GM21515 (cell line): ENCODE measurements at regions not wholly inside any gene's neighbourhood (a gene's known extent, or its start where the extent isn't known, plus 50 kb on each side); places are given as distances from the start of the nearest gene placed in this dataset.
"Not testable (repeated sequence)": the region's sequence is repeated elsewhere in the genome, so short reads cannot be mapped to it uniquely, and the experiment has no call there.

Experiments
- ATAC-seq: cut with Tn5 transposase; IDR thresholded peaks from one replicate; pipeline ENCODE4 v1.9.1; 2021; ENCODE audit not compliant: unreplicated experiment

DNA sequence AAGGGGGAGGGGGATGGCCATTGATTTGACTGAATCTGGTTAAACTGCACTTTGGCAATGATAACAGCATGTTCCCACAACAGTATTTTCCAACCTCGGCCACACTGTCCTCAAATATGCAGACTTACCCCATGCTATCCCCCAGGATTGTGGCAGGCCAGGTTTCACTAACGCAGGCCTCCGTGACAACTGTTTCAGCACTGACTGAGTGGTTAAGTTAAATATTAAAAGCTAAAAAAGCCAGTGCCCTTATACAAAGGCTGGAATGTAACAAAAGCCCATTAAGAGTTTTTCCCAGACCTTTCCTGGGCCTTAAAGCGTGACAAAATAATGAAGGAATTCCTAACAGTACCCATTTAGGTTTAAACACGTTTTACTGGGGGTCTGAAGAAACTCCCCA, 202.9 kb downstream of the USP25 start:
- ATAC-seq, result no peak

DNA sequence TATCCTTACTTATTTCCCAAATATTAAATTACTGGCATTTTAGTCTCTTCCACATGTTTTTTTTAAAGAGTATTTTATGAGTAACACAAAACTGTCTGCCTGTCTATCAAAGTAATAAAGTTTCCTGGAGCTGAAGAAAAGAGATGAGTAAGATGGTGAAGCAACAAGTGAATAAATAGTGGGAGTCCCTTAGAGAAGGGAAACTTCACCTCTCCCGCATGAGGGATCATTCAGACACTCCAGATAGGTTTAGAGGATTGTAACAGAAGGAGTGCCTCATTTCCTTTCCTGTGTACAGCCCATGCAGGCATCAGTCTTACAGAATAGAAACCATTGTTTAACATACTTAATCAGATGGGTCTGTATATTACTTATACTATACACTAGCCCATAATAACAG, 205.7 kb downstream of the USP25 start:
- ATAC-seq, result no peak

DNA sequence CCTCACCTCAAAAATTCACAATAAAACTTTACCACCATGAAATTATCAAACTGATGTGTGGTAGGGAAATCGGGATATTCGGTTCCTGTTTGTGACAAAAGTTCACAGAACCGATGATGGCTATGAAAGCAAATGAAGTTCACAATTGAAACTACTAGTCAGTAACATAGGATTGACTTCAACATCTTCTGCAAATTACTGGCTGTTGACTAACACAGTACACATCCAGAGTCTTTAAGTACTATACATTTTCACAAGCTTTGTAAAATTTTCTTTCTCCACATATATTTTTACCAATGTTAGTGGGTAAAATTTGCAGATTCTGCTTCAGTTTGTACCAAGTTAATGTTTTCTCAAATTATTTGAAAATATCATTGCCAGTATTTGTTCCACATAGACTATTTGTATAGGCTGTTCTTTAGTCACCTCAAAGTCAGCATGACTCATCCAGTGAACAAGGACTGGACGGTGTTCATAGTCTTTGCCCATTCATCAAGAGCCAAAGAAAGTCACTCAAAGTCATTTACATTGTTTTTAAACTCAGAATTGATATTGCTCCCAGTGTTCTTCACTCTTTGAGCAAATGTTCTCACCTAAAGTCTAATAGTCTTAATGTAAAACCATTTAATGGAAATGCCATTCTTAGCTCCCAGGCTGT, 213.4 kb downstream of the USP25 start:
- ATAC-seq, result no peak

DNA sequence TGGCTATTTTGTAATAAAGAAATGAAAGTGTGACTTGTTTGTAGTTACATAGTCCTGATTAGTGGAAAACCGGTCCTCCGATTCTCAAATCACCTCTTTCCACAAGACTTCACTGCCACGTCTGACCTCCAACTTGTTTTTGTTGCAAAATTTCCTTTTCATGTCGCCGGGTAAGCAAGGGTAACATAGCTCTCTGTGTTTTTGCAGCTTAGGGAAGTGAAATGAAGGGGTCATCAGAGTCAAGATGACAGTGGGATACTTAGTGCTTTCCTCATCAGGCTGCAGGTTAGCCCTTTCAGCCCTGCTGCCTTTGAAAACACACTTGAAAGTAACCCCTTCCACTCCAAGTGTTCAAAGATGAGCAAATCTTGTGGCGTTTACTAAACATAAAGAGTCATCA, 217.9 kb downstream of the USP25 start:
- no peak for ATAC-seq

DNA sequence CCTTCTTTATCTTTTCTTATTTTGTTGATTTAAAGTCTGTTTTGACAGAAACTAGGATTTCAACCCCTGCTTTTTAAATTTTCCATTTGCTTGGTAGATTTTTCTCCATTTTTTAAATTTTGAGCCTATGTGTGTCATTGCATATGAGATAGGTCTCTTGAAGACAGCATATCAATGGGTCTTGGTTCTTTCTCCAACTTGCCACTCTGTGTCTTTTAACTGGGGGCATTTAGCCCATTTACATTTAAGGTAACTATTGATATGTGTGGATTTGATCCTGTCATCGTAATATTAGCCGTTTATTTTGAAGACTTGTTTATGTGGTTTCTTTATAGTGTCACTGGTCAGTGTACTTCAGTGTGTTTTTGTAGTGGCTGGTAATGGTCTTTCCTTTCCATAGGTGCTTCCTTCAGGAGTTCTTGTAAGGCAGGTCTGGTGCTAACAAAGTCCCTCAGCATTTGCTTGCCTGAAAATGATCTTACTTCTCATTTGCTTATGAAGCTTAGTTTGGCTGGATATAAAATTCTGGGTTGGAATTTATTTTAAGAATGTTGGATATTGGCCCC, 223.9 kb downstream of the USP25 start:
- ATAC-seq, result no peak

DNA sequence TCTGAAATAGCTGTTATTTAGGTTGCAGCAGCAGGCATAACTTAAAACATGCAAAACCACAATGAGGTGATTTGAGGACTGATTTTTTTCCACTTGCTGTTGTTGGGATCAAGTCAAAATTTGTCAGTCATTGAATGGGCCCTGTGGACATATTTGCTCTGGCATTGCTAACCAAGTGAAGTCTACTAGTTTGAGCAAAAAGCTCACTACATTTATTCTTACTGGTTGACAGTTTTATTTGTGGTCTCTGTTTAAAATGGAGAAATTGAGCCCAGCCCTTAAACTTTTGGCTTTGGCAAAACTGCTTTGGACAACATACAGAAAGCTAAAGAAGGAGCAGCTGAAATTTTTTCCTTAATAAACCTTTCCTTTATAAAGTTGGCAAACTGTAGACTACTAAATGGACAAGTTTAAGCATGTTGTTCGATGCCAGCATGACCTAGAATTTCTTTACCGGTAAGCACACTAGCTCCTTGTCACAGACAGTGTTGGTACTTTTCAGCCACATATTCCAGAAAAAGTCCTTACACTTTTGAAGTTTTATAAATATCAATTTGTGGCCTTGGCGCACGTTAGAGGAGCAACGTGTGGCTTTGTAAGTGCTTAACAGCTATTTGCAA, 234.6 kb downstream of the USP25 start:
- no peak for ATAC-seq

DNA sequence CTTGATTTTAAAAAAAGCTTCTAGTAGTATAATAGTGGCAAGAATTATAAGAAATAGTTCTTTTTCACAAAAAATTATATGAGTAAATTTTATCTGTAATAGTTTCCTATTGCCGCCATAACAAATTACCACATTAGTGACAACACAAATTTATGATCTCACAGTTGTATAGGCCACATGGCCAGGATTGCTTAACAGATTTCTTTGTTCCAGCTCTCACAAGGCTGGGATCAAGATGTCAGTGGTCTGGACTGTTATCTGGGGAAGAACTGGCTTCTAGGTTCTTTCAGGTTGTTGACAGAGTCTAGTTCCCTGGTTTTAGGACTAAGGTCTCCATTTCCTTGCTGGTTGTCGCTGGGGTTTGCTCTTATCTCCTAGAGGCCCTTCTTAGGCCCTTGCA, 236.4 kb downstream of the USP25 start:
- ATAC-seq, result no peak

DNA sequence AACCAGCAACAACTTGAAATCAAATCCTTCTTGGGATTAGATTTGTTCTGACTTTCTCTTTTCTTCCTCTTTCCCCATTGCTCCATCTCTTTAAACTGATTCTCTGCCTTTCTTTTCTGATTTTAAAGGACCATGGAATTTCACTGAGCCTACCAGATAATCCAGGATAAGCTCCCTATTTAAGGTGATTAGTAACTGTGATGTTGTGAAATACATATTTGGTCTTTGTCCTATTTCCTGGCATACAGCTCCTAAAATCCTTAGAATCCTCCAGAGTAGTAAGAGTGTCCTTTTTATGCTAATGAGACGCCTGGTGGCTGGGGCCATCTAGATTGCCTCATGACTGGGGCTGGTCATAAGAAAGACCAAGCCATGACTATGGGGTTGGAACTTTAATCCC, 236.9 kb downstream of the USP25 start:
- no peak for ATAC-seq

DNA sequence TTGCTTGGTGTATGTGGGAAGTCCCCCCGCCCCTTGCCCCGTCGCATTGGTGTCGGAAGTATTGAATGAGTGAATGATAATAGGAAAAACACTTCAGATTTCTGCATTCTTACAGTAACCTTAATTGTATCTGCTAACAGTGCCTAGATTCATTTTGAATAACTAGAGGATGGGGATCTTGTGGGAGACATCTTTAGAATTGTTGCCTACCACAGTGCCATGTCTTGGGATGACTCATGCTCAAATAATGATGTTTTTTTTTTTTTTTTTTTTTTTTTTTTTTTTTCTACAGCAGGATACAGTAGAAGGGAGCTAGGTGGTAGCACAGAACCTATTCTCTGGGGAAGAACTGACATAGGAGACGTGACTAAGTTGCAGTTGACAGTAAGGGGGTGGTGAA, 237.9 kb downstream of the USP25 start:
- no peak for ATAC-seq

DNA sequence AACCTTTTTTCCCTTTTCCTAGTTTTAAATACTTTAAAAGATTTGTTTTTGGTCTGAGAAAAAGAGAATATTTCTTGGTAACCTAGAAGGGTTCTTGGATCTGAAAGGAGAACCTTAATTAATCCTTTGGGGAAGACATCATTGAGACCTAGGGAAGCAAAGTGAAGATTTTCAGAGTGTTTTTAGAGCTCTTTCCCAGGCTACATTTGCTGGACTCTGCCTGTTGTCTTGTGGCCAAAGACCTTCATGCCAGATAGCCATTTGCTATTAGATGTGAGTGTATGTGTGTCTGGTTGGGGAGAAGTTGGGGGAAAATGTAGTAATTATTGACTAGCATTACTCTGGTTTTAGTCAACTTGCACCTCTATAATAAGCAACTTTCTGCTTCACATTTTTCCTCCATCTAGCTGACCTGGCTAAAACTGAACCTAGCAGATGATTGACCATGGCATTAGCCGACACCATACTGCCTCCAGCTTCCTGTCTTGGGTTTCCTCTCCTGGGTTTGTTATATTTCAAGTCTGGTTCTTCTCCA, 239.1 kb downstream of the USP25 start:
- ATAC-seq, result no peak

DNA sequence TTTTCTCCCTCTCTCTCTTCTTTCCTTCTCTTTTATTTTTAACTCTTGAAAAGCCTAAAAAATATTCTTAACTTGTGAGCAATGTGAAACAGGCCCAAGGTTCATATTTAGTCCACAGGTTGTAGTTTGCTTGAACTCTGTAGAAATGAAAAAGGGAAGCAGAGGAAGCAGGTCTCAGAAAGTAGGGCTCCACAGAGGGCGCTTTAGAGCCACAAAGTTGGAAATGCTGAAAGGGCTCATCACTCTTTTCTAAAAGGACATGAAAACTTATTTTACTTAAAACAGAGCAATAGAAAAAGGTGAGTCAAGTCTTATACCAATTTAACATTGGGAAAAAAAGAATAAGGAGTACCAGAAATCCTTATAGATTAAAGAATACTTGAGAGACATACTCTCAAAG, 247.0 kb downstream of the USP25 start:
- ATAC-seq, result no peak

DNA sequence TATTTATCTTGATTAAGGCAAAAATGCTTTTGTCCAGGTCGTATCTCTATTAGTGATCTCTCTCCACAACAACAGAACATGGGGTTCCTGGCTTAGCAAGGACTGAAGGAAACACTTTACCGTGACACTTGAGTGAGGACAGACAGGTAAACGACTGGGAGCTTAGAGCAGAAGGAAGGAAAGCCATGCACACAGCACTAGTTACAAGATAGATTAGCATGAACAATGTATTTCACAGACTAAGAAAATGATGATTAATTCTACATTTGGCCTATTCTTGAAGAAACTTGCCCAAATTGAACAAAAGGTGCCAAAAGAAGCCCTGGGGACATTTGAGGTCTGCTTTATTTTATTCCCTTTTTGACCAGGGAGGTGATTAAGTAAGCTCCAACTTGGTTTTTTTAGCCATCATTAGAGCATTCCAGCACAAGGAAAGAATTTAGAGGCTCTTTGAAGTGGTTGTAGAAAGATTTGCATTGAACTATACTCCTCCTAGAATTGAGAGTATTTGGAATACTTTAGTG, 248.5 kb downstream of the USP25 start:
- no peak for ATAC-seq

DNA sequence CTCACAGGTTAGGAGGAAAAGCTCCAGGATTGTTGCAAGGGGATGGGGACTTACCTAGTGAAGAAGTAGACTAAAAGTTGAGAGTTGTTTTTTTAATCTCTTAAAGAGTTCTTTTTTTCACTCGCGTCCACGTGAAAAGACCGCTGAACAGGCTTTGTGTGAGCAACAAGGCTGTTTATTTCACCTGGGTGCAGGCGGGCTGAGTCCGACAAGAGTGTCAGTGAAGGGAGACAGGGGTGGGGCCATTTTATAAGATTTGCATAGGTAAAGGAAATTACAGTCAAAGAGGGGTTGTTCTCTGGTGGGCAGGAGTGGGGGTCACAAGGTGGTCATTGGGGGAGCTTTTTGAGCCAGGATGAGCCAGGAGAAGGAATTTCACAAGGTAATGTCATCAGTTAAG, 249.7 kb downstream of the USP25 start:
- ATAC-seq, result not testable (repeated sequence)

DNA sequence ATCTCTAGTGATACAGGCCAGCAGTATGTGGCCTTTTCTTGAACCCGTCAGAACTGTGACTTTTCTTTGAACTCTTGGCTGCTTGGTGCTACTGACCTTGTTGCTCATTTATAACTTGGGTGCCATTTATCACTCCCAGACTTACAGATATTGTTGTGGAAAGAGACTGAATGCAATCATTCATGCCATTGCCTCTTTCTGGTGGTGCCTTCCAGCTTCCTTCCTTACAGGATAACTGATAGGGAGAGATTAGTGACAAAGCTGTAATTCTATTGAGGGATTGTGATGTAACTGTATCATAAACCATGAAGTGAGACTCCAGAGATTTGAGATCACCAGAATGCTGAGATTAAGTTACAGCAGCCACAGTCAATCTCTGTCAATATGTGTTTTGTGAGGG, 256.5 kb downstream of the USP25 start:
- ATAC-seq, result no peak

DNA sequence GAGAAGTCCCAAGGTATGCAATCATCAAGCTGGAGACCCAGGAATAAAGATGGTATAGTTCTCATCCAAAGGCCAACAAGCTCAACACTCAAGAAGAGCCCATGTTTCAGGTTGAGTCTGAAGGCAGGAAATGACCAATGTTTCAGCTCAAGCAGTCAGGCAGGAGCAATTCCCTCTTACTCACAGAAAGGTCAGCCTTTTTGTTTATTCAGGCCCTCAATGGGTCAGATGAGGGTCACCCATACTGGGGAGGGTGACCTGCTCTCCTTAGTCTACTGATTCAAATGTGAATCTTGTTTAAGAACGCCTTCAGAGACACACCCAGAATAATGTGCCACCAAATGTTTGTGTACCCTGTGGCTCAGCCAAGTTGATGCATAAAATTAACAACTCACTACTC, 262.4 kb downstream of the USP25 start:
- no peak for ATAC-seq

DNA sequence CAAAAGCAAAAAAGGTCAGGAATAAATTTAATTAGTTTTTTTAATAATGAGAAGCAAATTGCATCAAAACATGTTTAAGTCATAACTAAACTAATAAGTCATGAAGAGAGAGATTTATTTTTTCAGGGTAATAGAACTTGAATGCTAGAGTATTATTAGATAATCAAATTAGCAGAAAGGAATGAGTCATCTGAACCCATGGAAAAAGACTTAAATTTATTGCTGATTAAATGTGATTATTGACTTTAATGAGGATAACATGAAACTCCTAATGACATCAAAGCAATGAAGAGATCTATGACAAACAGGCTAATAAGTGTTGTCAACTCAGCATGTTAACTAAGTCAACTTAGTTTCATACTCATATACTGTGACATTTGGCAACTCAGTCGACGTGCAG, 264.2 kb downstream of the USP25 start:
- no peak for ATAC-seq

DNA sequence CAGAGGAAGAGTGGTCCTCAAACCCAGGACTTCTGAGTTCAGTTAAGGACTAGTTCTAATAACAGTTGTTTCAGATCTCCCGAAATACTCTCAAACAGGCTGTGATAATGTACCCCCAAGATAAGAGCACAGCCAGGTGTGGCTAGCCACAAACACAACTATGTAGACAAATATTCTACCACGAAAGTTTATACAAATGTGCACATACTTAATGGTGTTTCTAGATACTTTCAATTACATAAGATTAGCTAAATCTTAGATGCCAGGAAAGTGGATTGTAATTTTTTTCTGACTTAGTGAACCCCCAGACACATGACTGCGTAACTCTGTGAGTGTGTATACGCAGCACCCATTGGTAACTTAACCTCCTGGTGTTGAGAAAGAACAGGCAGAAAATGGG, 270.0 kb downstream of the USP25 start:
- ATAC-seq, result no peak

DNA sequence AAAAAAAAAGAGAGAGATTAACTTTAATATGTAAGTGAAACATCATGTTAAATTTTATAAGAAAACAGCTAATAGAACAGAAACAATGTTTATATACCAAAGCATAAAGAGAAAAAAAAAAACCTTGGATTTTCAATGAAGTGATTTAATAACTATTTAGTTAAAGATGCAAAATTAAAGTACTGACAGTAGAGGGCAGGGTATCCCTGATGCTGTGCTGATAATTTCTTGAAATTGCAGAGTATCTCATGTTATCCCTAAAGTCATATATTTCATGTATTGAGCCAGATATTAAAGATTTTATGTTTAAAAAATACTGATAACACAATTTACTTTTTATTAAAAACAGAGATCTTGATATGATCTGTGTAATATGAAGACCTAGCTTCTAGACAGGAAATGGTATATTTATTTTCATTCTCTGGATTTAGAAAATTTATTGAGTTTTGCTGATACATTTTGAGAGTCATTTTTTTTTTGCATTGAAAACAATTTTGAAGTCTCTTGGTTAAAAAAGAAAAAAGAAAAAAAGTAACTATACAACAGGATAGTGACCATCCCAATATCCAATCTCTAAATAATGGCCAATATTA, 273.2 kb downstream of the USP25 start:
- no peak for ATAC-seq

DNA sequence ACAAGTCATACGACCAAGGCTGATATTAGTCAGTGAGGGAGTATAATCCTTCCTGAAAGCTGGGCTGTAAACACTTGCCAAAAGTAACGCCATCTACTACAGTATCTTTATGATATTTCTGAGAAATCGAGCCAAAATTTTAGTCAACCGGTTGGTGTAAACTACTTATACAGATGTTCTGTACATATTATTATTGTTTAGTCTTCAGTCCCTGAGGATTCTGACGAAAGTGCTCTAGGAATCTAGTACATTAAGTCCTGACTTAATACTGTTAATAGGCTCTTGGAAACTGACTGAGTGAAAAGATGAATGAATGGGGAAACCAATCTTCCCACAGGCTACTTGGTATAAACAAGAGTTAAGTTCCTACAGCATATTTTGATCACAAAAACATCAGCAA, 274.3 kb downstream of the USP25 start:
- no peak for ATAC-seq

DNA sequence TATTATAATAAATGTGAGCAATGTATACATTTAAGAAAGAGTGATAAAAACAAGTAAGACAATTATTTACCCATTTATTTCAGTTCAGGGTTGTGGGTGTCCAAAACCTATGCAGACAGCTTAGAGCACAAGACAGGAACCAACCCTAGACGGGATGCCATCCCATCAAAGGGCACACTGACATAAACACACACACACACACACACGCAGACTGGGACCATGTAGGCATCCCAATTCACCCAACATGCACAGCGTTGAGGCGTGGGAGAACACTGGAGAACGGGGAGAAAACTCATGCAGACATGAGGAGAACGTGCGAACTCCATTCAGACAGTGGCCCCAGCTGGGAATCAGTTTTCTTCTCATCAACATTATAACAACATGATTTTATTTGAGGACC, 274.7 kb downstream of the USP25 start:
- ATAC-seq, result no peak

DNA sequence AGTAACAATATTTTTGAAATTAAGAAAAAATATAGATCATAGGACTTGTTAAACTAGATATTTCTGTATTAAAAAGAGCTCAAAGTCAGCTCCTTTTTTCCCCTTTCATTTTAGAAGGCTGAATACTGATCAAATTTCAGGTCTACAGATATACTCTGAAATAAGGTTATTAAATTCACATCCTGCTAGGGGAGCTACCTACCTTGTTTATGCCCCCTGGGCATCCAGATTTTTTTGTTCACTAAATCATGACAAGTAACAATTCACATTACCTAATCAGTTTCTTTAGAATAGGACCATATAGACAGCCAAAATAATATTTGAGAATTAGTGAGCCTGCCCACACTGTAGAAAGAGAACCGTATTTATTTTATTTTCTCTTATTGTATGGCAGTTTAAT, 276.2 kb downstream of the USP25 start:
- ATAC-seq, result no peak

DNA sequence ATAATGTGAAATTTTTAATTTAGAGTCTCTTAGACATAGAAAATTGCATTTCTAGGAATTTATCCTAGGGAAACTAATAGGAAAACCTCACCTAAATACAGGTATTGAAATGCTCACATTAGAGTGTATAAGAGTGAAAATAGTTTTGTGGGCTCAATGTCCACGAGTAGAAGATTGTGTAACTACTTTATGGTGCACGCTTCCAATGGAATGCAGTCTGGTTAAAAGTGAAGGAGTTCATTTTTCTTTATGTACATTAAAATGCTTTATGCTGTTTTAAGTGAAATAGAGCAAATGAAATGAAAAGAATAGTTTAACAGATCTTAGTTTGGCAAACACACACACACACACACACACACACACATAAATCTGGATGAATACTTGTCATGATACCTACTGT, 278.2 kb downstream of the USP25 start:
- no peak for ATAC-seq
